GM12878 (cell line): ENCODE measurements at regions not wholly inside any gene's neighbourhood (a gene's known extent, or its start where the extent isn't known, plus 50 kb on each side); places are given as distances from the start of the nearest gene placed in this dataset.
"Not testable (repeated sequence)": the region's sequence is repeated elsewhere in the genome, so short reads cannot be mapped to it uniquely, and the experiment has no call there.

Experiments
- ATAC-seq: fragments of 200-7000 bp; cut with Tn5 transposase; 3 replicates; pipeline ENCODE4 v1.9.1; 2020; ENCODE audit warnings: mild to moderate bottlenecking, moderate library complexity
- BruUV-seq: library from RNA; stranded (reverse); fragments of 400-500 nt; replicated peaks from 2 replicates; lab custom pipeline; 2021; lab: Mats Ljungman, UMichigan
- CTCF ChIA-PET: fragments of 300-600 bp; sonication (Branson Sonifier 250); formaldehyde crosslinking; extraction: SDS; loops from one replicate; lab custom pipeline; 2021; ENCODE audit warnings: inconsistent platforms; lab: Yijun Ruan, JAX
- POLR2A ChIA-PET: fragments of 350-600 bp; formaldehyde crosslinking; extraction: SDS; loops from one replicate; lab custom pipeline; 2021; ENCODE audit warnings: inconsistent platforms; lab: Charles Lee
- RAD21 ChIA-PET: fragments of 300-600 bp; sonication (Branson Sonifier 250); formaldehyde crosslinking; loops from one replicate; lab custom pipeline; 2023; ENCODE audit warnings: antibody characterized with exemption; ENCODE audit not compliant: unreplicated experiment; lab: Charles Lee
- SMC1A ChIA-PET: fragments of 300-600 bp; sonication (Branson Sonifier 250); formaldehyde crosslinking; loops from one replicate; lab custom pipeline; 2023; ENCODE audit not compliant: unreplicated experiment, uncharacterized antibody; lab: Charles Lee
- DNase-seq: peaks from one replicate; pipeline ENCODE4 v3.0.0-alpha.2; 2011; ENCODE audit warnings: low read depth, low spot score
- FAIRE-seq: peaks from 3 replicates; lab custom pipeline; 2011; peaks lifted over from hg19 to GRCh38; lab: Jason Lieb, UNC
- H2AFZ ChIP-seq: 2 replicates; pipeline ENCODE4 v1.6.0; 2011; ENCODE audit warnings: low read depth, low read length, control low read depth; ENCODE audit not compliant: control insufficient read depth
- H3K27ac ChIP-seq: 2 replicates; pipeline ENCODE4 v1.5.1; 2011; ENCODE audit warnings: control low read depth; ENCODE audit not compliant: control insufficient read depth, insufficient read depth
- H3K27me3 ChIP-seq, 2 experiments: replicated peaks in 1 of 2; 2 replicates each; pipeline versions ENCODE4 v1.6.0 to v1.6.1; 2011; ENCODE audit warnings: low read length in 1 of 2; ENCODE audit not compliant: control insufficient read depth in 2 of 2, insufficient read depth in 2 of 2
- H3K36me3 ChIP-seq, 2 experiments: 2 replicates each; pipeline ENCODE4 v1.5.1; 2011; ENCODE audit warnings: low read length in 1 of 2; ENCODE audit not compliant: control insufficient read depth in 2 of 2, insufficient read depth in 2 of 2
- H3K4me1 ChIP-seq: 2 replicates; pipeline ENCODE4 v1.6.1; 2011; ENCODE audit warnings: mild to moderate bottlenecking, low read length, moderate library complexity, mixed read lengths; ENCODE audit not compliant: control insufficient read depth, insufficient read depth
- H3K4me2 ChIP-seq: 2 replicates; pipeline ENCODE4 v1.6.0; 2011; ENCODE audit warnings: control low read depth; ENCODE audit not compliant: control insufficient read depth, insufficient read depth
- H3K4me3 ChIP-seq: fragments of 200-600 bp; sonication (generic); 2 replicates; pipeline ENCODE4 v1.5.1; 2016
- H3K79me2 ChIP-seq: 2 replicates; pipeline ENCODE4 v1.6.0; 2011; ENCODE audit warnings: low read length; ENCODE audit not compliant: control insufficient read depth, insufficient read depth
- H3K9ac ChIP-seq: 2 replicates; pipeline ENCODE4 v1.8.0; 2011; ENCODE audit warnings: low read length, control low read depth, mixed read lengths; ENCODE audit not compliant: control insufficient read depth, insufficient read depth
- H3K9me3 ChIP-seq: replicated peaks from 3 replicates; pipeline ENCODE4 v1.5.1; 2011; ENCODE audit warnings: mild to moderate bottlenecking, low read length; ENCODE audit not compliant: control insufficient read depth, insufficient read depth
- H4K20me1 ChIP-seq: 2 replicates; pipeline ENCODE4 v1.6.0; 2011; ENCODE audit not compliant: control insufficient read depth, insufficient read depth
- WGBS: methylation state at CpG from one replicate; pipeline ENCODE4 v1.1.6; 2016; ENCODE audit warnings: low lambda C conversion rate; ENCODE audit not compliant: insufficient replicate concordance, insufficient coverage; ENCODE audit errors: missing lambda C conversion rate; 5-methylcytosine and 5-hydroxymethylcytosine counted together
- in situ Hi-C: fragments of 300-500 bp; cut with MboI; formaldehyde crosslinking; loops from 9 replicates; pipeline ENCODE4 v1.14.3; 2018; ENCODE audit warnings: mixed read lengths
- intact Hi-C: fragments of 100-400 bp; cut with micrococcal nuclease; formaldehyde crosslinking; loops from one replicate; pipeline ENCODE4 v1.14.2; 2022; ENCODE audit not compliant: unreplicated experiment

DNA sequence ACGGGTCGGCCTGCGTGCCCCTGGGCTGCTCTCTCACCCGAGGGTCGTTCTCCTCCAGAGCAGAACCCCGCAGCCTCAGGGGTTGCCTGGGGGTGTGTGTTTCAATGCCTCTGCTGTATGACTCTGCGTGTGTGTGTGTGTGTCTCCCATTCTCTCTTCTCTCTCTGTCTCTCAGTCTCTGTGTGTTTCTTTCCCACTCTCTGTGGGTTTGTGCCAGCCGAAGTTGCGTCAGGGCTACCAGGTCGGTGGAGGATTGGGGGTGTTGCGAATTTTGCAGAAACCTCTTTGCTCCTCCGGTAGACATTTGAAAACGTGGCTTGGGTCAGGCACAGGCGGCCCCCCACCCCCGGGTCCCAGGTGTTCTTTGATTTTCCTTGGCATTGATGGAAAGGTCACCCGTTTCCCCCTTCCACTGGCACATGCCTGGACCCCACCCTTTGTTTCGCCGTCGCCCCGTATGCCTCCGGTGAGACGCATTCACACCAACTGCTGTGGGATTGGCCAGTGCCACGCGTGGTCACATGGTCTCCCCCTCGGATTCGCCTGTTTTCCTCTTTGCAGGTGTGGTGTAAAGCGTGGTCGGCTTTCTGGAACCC lies 667.1 kb downstream of the SPATA31A7 start:
- POLR2A ChIA-PET, BruUV-seq, SMC1A ChIA-PET, H3K27me3 ChIP-seq, H3K79me2 ChIP-seq, H3K9ac ChIP-seq, H3K4me2 ChIP-seq, RAD21 ChIA-PET, H3K4me1 ChIP-seq, ATAC-seq, H3K27ac ChIP-seq, DNase-seq, H4K20me1 ChIP-seq, H3K9me3 ChIP-seq, H3K36me3 ChIP-seq, FAIRE-seq, in situ Hi-C loops, intact Hi-C loops, H3K4me3 ChIP-seq, H2AFZ ChIP-seq, CTCF ChIA-PET: not testable (repeated sequence)
- 34% methylated on average over 6 of the region's 28 CpGs for WGBS

DNA sequence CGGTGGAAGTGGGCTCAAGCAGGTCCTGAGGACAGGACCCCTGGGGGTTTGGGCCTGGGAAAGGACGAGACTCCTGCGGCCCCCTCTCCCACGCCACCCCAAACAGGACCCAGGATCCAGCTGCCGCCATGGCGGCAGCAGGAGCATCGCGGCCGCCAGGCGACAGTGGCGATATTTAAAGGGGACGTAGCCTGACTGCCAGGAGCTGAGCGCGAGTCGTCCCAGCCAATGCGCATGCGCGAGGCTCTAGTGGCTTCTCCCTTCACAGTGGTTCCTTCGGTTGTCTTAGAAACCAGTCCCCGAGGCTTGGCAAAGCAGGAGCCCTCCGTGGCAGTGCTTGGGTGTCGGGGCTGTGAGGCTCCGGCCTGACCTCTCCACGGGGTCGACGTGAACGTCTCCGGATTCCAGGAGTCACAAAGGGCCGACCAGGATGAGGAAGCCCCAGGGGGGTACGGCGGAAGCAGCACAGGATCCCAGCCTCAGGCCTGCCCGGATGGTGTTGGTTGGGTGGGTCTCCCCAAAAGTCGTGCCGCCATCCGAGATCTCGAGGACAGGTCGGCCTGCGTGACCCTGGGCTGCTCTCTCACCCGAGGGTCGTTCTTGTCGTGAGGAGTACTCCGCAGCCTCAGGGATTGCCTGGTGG lies 668.0 kb downstream of the SPATA31A7 start:
- H3K79me2 ChIP-seq, DNase-seq, H2AFZ ChIP-seq, BruUV-seq, H3K4me1 ChIP-seq, H3K4me2 ChIP-seq, intact Hi-C loops, H3K27ac ChIP-seq, FAIRE-seq, H3K36me3 ChIP-seq, H3K9me3 ChIP-seq, H3K9ac ChIP-seq, in situ Hi-C loops, SMC1A ChIA-PET, H3K27me3 ChIP-seq, RAD21 ChIA-PET, H4K20me1 ChIP-seq, H3K4me3 ChIP-seq, POLR2A ChIA-PET, CTCF ChIA-PET: not testable (repeated sequence)
- WGBS = no CpG with 5 or more reads among the region's 42 CpGs
- peak; percentile 86 for ATAC-seq

DNA sequence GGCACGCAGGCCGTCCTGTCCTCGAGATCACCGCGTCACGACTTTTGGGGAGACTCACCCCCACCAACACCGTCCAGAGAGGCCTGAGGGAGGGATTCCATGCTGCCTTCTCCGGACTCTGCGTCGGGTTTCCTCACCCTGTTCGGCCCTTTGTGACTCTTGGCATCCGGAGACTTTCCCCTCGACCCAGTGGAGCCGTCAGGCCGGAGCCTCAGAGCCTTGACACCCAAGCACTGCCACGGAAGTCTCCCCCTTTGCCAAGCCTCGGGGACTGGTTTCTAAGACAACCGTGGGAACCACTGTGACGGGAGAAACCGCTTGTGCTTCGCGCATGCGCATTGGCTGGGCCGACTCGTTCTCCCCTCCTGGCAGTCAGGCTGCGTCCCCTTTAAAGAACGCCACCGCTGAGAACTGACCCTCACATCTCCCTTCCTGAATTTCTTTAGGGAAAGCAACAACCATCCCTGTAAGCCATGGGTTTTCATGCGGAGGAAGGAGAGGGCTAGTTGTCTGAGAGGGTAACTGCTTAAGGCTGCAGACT lies 672.7 kb downstream of the SPATA31A7 start:
- DNase-seq, H3K9ac ChIP-seq, H3K27ac ChIP-seq, H3K4me1 ChIP-seq, CTCF ChIA-PET, H3K27me3 ChIP-seq, ATAC-seq, H3K4me2 ChIP-seq, H3K36me3 ChIP-seq, H3K79me2 ChIP-seq, H4K20me1 ChIP-seq, FAIRE-seq, intact Hi-C loops, POLR2A ChIA-PET, RAD21 ChIA-PET, H3K9me3 ChIP-seq, H3K4me3 ChIP-seq, in situ Hi-C loops, SMC1A ChIA-PET, H2AFZ ChIP-seq, BruUV-seq: not testable (repeated sequence)
- WGBS = 32% methylated on average over 11 of the region's 29 CpGs

DNA sequence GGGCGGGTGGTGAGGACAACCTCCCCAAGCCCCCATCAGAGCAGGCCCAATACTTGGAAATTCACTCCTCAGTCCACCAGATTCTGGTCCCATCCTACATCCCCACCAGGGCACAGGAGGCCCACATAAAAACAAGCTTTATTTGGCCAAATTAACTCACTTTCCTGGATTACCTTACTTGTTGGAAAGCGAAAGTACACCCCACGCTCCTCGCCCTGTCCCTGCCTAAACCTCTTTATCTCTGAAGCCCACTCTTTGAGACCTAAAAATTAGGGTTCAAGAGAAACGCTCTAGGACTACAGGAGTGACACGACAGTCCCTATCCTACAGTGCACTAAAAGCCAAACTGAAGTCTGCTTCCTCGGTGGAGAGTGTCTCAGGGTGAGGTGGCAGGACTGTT lies 674.6 kb downstream of the SPATA31A7 start:
- POLR2A ChIA-PET, ATAC-seq, RAD21 ChIA-PET: not testable (repeated sequence)

More for the DNA sequence above, 674.6 kb downstream of the SPATA31A7 start:
- H3K4me2 ChIP-seq, H3K9ac ChIP-seq, H2AFZ ChIP-seq, CTCF ChIA-PET, intact Hi-C loops, H3K36me3 ChIP-seq, H4K20me1 ChIP-seq, SMC1A ChIA-PET, FAIRE-seq, H3K79me2 ChIP-seq, in situ Hi-C loops, H3K4me3 ChIP-seq, H3K27me3 ChIP-seq, H3K4me1 ChIP-seq, H3K9me3 ChIP-seq, DNase-seq, H3K27ac ChIP-seq: not testable (repeated sequence)
- BruUV-seq = TSS peak; percentile 79
- 74% methylated on average over 5 of the region's 7 CpGs for WGBS
